A673 (cell line): ENCODE measurements at regions not wholly inside any gene's neighbourhood (a gene's known extent, or its start where the extent isn't known, plus 50 kb on each side); places are given as distances from the start of the nearest gene placed in this dataset.

Experiments
- BruUV-seq: library from RNA; stranded (reverse); fragments of 400-500 nt; replicated peaks from 2 replicates; lab custom pipeline; 2021; lab: Mats Ljungman, UMichigan
- CTCF ChIA-PET: fragments of 300-600 bp; sonication (Branson Sonifier 250); formaldehyde crosslinking; loops from one replicate; lab custom pipeline; 2022; ENCODE audit warnings: antibody characterized with exemption; lab: Charles Lee
- POLR2A ChIA-PET: fragments of 300-600 bp; sonication (Branson Sonifier 250); formaldehyde crosslinking; loops from one replicate; lab custom pipeline; 2022; ENCODE audit warnings: antibody characterized with exemption; ENCODE audit not compliant: low non-redundant PET; lab: Charles Lee
- DNase-seq: peaks from one replicate; pipeline ENCODE4 v3.0.0-alpha.2; 2015; ENCODE audit warnings: low spot score
- H3K27ac ChIP-seq: fragments of 200-600 bp; sonication (generic); 2 replicates; pipeline ENCODE4 v1.5.1; 2016; ENCODE audit warnings: mixed run types, low read depth, mild to moderate bottlenecking, mixed read lengths, antibody characterized with exemption, low read length; ENCODE audit not compliant: poor library complexity, severe bottlenecking
- H3K27me3 ChIP-seq: fragments of 200-600 bp; sonication (generic); replicated peaks from 2 replicates; pipeline ENCODE4 v1.6.1; 2017; ENCODE audit warnings: mixed run types, low read depth, mild to moderate bottlenecking, mixed read lengths, antibody characterized with exemption, low read length; ENCODE audit not compliant: insufficient read depth, poor library complexity
- H3K36me3 ChIP-seq: fragments of 200-600 bp; sonication (generic); 2 replicates; pipeline ENCODE4 v1.6.1; 2016; ENCODE audit warnings: mixed run types, mild to moderate bottlenecking, mixed read lengths, antibody characterized with exemption, low read length; ENCODE audit not compliant: insufficient read depth, poor library complexity, severe bottlenecking
- H3K4me1 ChIP-seq: fragments of 200-600 bp; sonication (generic); 2 replicates; pipeline ENCODE4 v1.6.1; 2017; ENCODE audit warnings: mixed run types, mild to moderate bottlenecking, mixed read lengths, antibody characterized with exemption, low read length; ENCODE audit not compliant: insufficient read depth, poor library complexity, severe bottlenecking
- H3K4me3 ChIP-seq: fragments of 200-600 bp; sonication (generic); 2 replicates; pipeline ENCODE4 v1.5.1; 2016; ENCODE audit warnings: low read depth, mixed run types, mild to moderate bottlenecking, mixed read lengths, low read length; ENCODE audit not compliant: poor library complexity, severe bottlenecking
- H3K9me3 ChIP-seq: fragments of 200-600 bp; sonication (generic); 2 replicates; pipeline ENCODE4 v1.6.1; 2016; ENCODE audit warnings: mixed run types, low read depth, mild to moderate bottlenecking, mixed read lengths, antibody characterized with exemption, low read length; ENCODE audit not compliant: poor library complexity, severe bottlenecking
- CTCF ChIP-seq: fragments of 300-800, 200-600 bp; sonication (generic); conservative IDR thresholded peaks from 2 replicates; pipeline ENCODE4 v1.5.1; 2017; ENCODE audit warnings: low read depth, mild to moderate bottlenecking, antibody characterized with exemption, low read length, moderate library complexity, mixed read lengths
- EZH2 ChIP-seq: fragments of 200-600 bp; sonication (generic); IDR thresholded peaks from 2 replicates; pipeline ENCODE4 v1.6.1; 2017; ENCODE audit warnings: borderline replicate concordance, low read depth, mild to moderate bottlenecking, mixed read lengths, antibody characterized with exemption, low read length; ENCODE audit not compliant: poor library complexity, severe bottlenecking
- intact Hi-C: fragments of 100-400 bp; cut with micrococcal nuclease; formaldehyde crosslinking; loops from one replicate; pipeline ENCODE4 v1.10.0; 2022; ENCODE audit not compliant: unreplicated experiment

DNA sequence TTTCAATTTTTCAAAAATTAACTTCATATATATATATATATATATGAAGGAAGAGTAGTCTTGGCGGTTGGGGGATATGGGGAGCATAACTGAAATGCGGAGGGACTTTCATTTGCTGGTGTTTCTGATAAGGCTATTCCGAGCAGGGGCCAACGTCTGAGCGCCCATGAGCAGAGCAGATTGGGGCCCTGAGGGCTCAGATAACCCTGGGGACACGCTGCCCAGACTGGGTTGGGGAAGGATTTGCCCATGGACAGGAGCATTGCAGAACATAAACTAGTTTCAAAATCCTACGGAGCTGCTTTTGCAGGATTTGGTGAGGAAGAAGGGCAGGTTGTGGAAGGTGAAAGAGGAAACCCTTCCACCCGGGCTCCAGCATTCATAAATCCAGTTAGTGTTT is 240.2 kb downstream of the IRX1 start:
- no peaks in the 10 kb centered on the region for H3K27me3 ChIP-seq
- ChIA-PET POLR2A (interaction anchor here (0.7 kb wide), 1 partner anchor 39 kb away, joined by 3 read pairs; no protein-coding TSS in a partner anchor), CTCF (no interaction called here)
- H3K4me1 ChIP-seq: no peaks in the 10 kb centered on the region
- no peak for DNase-seq
- H3K9me3 ChIP-seq: peaks cover 40% of the 10 kb centered on the region
- BruUV-seq: no TSS peak
- H3K4me3 ChIP-seq: no peak overlapping the region
- H3K36me3 ChIP-seq: no peaks in the 10 kb centered on the region
- TF ChIP-seq CTCF (no peak), EZH2 (no peak)
- no peak overlapping the region for H3K27ac ChIP-seq
- intact Hi-C loops: no loop called here

- Histone ChIP-seq H3K27ac (no peak overlapping the region), H3K36me3 (no peaks in the 10 kb centered on the region), H3K4me3 (no peak overlapping the region), H3K27me3 (no peaks in the 10 kb centered on the region), H3K9me3 (peaks cover 38% of the 10 kb centered on the region), H3K4me1 (no peaks in the 10 kb centered on the region)
- no TSS peak for BruUV-seq
- no peak for DNase-seq
- CTCF ChIA-PET: no interaction called here
- POLR2A ChIA-PET: no interaction called here
- intact Hi-C loops: no loop called here
- no peak for TF ChIP-seq EZH2
- TF ChIP-seq CTCF: no peak
Observed at GRCh38 chr5:3836528-3836927, 240.9 kb downstream of the IRX1 start.

- no peak overlapping the region for H3K27ac ChIP-seq
- BruUV-seq: no TSS peak
- no peaks in the 10 kb centered on the region for H3K27me3 ChIP-seq
- intact Hi-C loops: no loop called here
- H3K4me1 ChIP-seq: no peaks in the 10 kb centered on the region
- peaks cover 35% of the 10 kb centered on the region for H3K9me3 ChIP-seq
- no peak for DNase-seq
- no peak overlapping the region for H3K4me3 ChIP-seq
- ChIA-PET CTCF (no interaction called here), POLR2A (no interaction called here)
- H3K36me3 ChIP-seq: no peaks in the 10 kb centered on the region
- TF ChIP-seq EZH2: no peak
- TF ChIP-seq CTCF: no peak
Observed at GRCh38 chr5:3837506-3837905, 241.9 kb downstream of the IRX1 start.
